HT1080 (cell line): ENCODE measurements at regions not wholly inside any gene's neighbourhood (a gene's known extent, or its start where the extent isn't known, plus 50 kb on each side); places are given as distances from the start of the nearest gene placed in this dataset.
"Not testable (repeated sequence)": the region's sequence is repeated elsewhere in the genome, so short reads cannot be mapped to it uniquely, and the experiment has no call there.

Experiments used
- DNase-seq: peaks from one replicate; pipeline ENCODE4 v3.0.0-alpha.2; 2015; ENCODE audit warnings: low read depth

GRCh38 chr5:57429513-57430120 is 53.0 kb downstream of the ACTBL2 start:
- DNase-seq, result no peak

GRCh38 chr5:57429021-57429420 is 53.6 kb downstream of the ACTBL2 start:
- not testable (repeated sequence) for DNase-seq

GRCh38 chr5:57422993-57423392 is 59.6 kb downstream of the ACTBL2 start:
- DNase-seq, result no peak

- no peak for DNase-seq
These were observed 60.3 kb downstream of the ACTBL2 start for GRCh38 chr5:57422341-57422740.

- DNase-seq, result no peak
These were observed 61.8 kb downstream of the ACTBL2 start for GRCh38 chr5:57420801-57421200.

- no peak for DNase-seq
These were observed 64.6 kb downstream of the ACTBL2 start for GRCh38 chr5:57417971-57418370.

- DNase-seq, result no peak
These were observed 65.3 kb downstream of the ACTBL2 start for GRCh38 chr5:57417320-57417719.

- DNase-seq, result no peak
These were observed 66.2 kb downstream of the ACTBL2 start for GRCh38 chr5:57416278-57416994.

- DNase-seq, result no peak
These were observed 67.8 kb downstream of the ACTBL2 start for GRCh38 chr5:57414857-57415256.

GRCh38 chr5:57414191-57414590 is 68.4 kb downstream of the ACTBL2 start:
- DNase-seq, result no peak

- DNase-seq, result no peak
These were observed 69.5 kb downstream of the ACTBL2 start for GRCh38 chr5:57413145-57413544.

GRCh38 chr5:57412680-57413079 is 69.9 kb downstream of the ACTBL2 start:
- no peak for DNase-seq

- peak; percentile 55 for DNase-seq
These were observed 70.6 kb downstream of the ACTBL2 start for GRCh38 chr5:57411982-57412381.

- peak; percentile 11 for DNase-seq
These were observed 72.0 kb downstream of the ACTBL2 start for GRCh38 chr5:57410374-57411320.

- DNase-seq, result no peak
These were observed 73.9 kb downstream of the ACTBL2 start for GRCh38 chr5:57408714-57409113.

GRCh38 chr5:57408285-57408684 is 74.3 kb downstream of the ACTBL2 start:
- no peak for DNase-seq

- DNase-seq, result no peak
These were observed 75.2 kb downstream of the ACTBL2 start for GRCh38 chr5:57407391-57407790.

GRCh38 chr5:57406641-57407040 is 76.0 kb downstream of the ACTBL2 start:
- no peak for DNase-seq

- DNase-seq, result no peak
These were observed 76.6 kb downstream of the ACTBL2 start for GRCh38 chr5:57405984-57406383.

GRCh38 chr5:57402761-57403160 is 79.8 kb downstream of the ACTBL2 start:
- DNase-seq, result no peak

- no peak for DNase-seq
These were observed 80.3 kb downstream of the ACTBL2 start for GRCh38 chr5:57402348-57402747.
